ENCODE measurements at regions not wholly inside any gene's neighbourhood (a gene's known extent, or its start where the extent isn't known, plus 50 kb on each side); places are given as distances from the start of the nearest gene placed in this dataset.

DNA sequence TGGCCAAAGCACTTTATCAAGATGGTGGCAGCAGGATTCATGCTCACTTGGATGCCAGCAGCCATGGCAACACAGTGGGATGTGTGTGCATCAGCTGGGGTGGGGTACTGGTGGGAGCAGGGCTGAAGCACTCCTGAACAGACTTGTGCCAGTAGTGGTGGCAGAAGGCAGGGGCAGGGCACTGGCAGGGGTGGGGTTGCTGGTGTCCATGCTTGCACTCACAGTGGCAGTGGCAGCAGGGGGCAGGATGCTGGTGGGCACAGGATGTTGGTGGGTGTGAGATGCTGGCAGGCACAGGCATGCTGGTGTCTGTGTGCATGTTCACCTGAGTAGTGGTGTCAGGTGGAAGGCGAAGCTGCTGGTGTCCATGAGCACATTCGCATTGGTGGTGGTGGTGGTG is 161.0 kb upstream of the PMFBP1 start:
- Histone ChIP-seq H3K27me3 (no peaks in the 10 kb centered on the region), H3K4me3 (no peak overlapping the region), H3K27ac (no peak overlapping the region), H3K4me1 (ENCODE audit: insufficient read depth) (no peaks in the 10 kb centered on the region), H3K9me3 (peaks cover 0 to 5% of the 10 kb centered on the region in 2 donors), H3K36me3 (no peaks in the 10 kb centered on the region)
- TF ChIP-seq POLR2A (IDR thresholded peaks at IDR 0.05) (no peak), EP300 (IDR thresholded peaks at IDR 0.05) (no peak)
- TF ChIP-seq, protein P1, sequence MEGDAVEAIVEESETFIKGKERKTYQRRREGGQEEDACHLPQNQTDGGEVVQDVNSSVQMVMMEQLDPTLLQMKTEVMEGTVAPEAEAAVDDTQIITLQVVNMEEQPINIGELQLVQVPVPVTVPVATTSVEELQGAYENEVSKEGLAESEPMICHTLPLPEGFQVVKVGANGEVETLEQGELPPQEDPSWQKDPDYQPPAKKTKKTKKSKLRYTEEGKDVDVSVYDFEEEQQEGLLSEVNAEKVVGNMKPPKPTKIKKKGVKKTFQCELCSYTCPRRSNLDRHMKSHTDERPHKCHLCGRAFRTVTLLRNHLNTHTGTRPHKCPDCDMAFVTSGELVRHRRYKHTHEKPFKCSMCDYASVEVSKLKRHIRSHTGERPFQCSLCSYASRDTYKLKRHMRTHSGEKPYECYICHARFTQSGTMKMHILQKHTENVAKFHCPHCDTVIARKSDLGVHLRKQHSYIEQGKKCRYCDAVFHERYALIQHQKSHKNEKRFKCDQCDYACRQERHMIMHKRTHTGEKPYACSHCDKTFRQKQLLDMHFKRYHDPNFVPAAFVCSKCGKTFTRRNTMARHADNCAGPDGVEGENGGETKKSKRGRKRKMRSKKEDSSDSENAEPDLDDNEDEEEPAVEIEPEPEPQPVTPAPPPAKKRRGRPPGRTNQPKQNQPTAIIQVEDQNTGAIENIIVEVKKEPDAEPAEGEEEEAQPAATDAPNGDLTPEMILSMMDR (IDR thresholded peaks at IDR 0.05), result no peak
- intact Hi-C loops (cut with DNase I), result no loop called here
- 95 to 100% (median 100%) methylated on average over 2 of the region's 2 CpGs for WGBS, 3 donors
- no peak for DNase-seq

DNA sequence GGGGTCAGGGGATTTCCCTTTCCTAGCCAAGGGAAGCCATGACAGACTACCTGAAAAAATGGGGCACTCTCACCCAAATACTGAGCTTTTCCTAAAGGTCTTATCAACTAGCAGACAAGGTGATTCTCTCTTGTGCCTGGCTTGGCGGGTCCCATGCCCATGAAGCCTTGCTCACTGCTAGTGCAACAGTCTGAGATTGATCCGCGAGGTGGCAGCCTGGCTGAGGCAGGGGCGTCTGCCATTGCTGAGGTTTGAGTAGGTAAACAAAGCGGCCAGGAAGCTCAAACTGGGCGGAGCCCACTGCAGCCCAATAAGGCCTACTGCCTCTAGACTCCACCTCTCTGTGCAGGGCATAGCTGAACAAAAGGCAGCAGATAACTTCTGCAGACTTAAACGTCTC is 152.6 kb upstream of the PMFBP1 start:
- intact Hi-C loops (cut with DNase I), result no loop called here
- WGBS, 3 donors, result 90 to 97% (median 95%) methylated on average over 7 of the region's 7 CpGs

DNA sequence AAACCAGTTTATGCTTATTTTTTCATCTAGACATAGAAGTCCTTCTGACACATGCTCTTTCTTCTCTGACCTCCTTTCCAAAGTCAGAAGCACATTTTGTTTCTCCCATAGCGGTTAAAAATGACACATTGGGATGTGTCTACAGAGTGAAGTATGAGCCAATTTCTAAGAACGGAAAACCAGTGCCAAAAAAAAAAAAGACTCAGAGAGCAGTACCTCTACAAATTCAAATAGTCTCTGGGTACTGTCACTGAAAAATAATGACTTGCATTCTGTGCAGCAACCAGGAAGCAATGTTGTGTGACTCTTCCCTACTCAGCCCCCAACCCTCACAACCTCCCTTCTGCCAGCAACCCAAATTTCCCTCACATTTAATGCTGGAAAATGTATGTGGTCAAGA is 145.5 kb upstream of the PMFBP1 start:
- TF ChIP-seq, protein P1 (IDR thresholded peaks at IDR 0.05), result no peak
- TF ChIP-seq EP300 (IDR thresholded peaks at IDR 0.05), result no peak
- TF ChIP-seq POLR2A (IDR thresholded peaks at IDR 0.05), result no peak
- H3K36me3 ChIP-seq, result no peaks in the 10 kb centered on the region
- intact Hi-C loops (cut with DNase I), result no loop called here
- H3K4me1 ChIP-seq (ENCODE audit: insufficient read depth), result no peaks in the 10 kb centered on the region
- WGBS, 3 donors, result 37 to 54% (median 38%) methylated on average over 2 of the region's 2 CpGs
- no peaks in the 10 kb centered on the region for H3K9me3 ChIP-seq
- no peak overlapping the region for H3K27ac ChIP-seq
- DNase-seq, result no peak
- no peak overlapping the region for H3K4me3 ChIP-seq
- no peaks in the 10 kb centered on the region for H3K27me3 ChIP-seq

More for the DNA sequence above, 152.6 kb upstream of the PMFBP1 start:
- Histone ChIP-seq H3K4me3 (no peak overlapping the region), H3K9me3 (no peaks in the 10 kb centered on the region), H3K36me3 (no peaks in the 10 kb centered on the region), H3K27ac (no peak overlapping the region), H3K4me1 (ENCODE audit: insufficient read depth) (no peaks in the 10 kb centered on the region), H3K27me3 (no peaks in the 10 kb centered on the region)
- TF ChIP-seq POLR2A (IDR thresholded peaks at IDR 0.05) (no peak), EP300 (IDR thresholded peaks at IDR 0.05) (no peak)
- TF ChIP-seq, protein P1 (IDR thresholded peaks at IDR 0.05), result no peak
- DNase-seq, result no peak

DNA sequence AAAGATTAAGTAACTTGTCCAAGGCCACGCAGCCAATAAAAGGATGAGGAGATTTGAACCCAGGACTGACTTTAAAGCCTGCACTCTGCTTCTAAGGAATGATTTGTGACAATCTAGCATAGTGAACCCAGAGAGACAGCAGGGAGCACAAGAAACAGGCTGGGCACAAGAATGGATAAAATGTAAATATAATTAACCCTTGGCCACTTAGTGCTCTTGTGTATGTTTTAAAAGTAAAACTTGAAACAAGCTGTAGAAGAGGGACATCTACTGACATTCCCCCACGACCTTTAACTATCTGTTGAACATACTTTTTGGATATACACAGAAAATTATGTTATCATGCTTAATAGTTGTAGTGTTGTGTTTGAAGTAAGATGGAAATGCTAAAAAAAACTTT is 141.9 kb upstream of the PMFBP1 start:
- Histone ChIP-seq H3K27me3 (no peaks in the 10 kb centered on the region), H3K36me3 (no peaks in the 10 kb centered on the region), H3K9me3 (no peaks in the 10 kb centered on the region), H3K4me1 (ENCODE audit: insufficient read depth) (no peaks in the 10 kb centered on the region), H3K4me3 (no peak overlapping the region), H3K27ac (no peak overlapping the region)
- no peak for DNase-seq
- intact Hi-C loops (cut with DNase I), result loop anchor here in 1 of 4 donors (2.0 kb wide), 1 partner anchor 37 kb away; no protein-coding TSS in a partner anchor
- TF ChIP-seq, protein P1 (IDR thresholded peaks at IDR 0.05), result no peak
- TF ChIP-seq EP300 (IDR thresholded peaks at IDR 0.05) (no peak), POLR2A (IDR thresholded peaks at IDR 0.05) (no peak)
- WGBS, 3 donors, result 59 to 67% (median 62%) methylated on average over 2 of the region's 2 CpGs
